ENCODE measurements at regions not wholly inside any gene's neighbourhood (a gene's known extent, or its start where the extent isn't known, plus 50 kb on each side); places are given as distances from the start of the nearest gene placed in this dataset.

DNA sequence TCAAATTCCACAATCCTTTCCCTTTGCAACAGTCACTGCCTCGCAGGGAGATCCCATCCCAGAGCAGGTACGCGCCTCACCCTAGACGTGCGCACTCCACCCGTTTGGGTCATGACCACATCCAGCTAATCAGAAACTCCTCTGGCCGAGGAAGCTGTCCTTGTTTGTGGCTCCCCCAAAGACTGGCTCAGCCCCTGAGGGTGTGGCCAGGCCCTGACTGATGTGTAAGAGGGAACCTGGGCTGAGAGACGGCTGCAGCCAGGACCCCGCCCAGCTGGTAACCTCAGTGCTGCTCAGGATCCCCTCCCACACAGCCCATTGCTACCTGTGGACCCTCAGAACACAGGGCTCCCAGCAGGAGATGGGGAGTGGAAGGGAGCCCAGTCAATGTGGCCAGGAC is 183.2 kb upstream of the SFSWAP start:
- H3K9me3 ChIP-seq (ENCODE audit: low read depth), result no peaks in the 10 kb centered on the region
- WGBS (ENCODE audit: low lambda C conversion rate, missing lambda C conversion rate), result 79% methylated on average over 9 of the region's 9 CpGs
- no peak overlapping the region for H3K4me3 ChIP-seq
- H3K36me3 ChIP-seq (replicated peaks; ENCODE audit: insufficient read depth, low read depth), result no peaks in the 10 kb centered on the region
- no peak overlapping the region for H3K27ac ChIP-seq
- DNase-seq (ENCODE audit: low spot score), result no peak
- H3K9me2 ChIP-seq (replicated peaks; ENCODE audit: insufficient read depth), result no peaks in the 10 kb centered on the region
- peaks cover 17% of the 10 kb centered on the region for H3K27me3 ChIP-seq
- no peaks in the 10 kb centered on the region for H3K4me1 ChIP-seq (ENCODE audit: insufficient read depth)
- TF ChIP-seq, protein P1, sequence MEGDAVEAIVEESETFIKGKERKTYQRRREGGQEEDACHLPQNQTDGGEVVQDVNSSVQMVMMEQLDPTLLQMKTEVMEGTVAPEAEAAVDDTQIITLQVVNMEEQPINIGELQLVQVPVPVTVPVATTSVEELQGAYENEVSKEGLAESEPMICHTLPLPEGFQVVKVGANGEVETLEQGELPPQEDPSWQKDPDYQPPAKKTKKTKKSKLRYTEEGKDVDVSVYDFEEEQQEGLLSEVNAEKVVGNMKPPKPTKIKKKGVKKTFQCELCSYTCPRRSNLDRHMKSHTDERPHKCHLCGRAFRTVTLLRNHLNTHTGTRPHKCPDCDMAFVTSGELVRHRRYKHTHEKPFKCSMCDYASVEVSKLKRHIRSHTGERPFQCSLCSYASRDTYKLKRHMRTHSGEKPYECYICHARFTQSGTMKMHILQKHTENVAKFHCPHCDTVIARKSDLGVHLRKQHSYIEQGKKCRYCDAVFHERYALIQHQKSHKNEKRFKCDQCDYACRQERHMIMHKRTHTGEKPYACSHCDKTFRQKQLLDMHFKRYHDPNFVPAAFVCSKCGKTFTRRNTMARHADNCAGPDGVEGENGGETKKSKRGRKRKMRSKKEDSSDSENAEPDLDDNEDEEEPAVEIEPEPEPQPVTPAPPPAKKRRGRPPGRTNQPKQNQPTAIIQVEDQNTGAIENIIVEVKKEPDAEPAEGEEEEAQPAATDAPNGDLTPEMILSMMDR (IDR thresholded peaks at IDR 0.05; ENCODE audit: poor library complexity), result no peak
- TF ChIP-seq EZH2phosphoT487 (IDR thresholded peaks at IDR 0.05; ENCODE audit: low read depth, severe bottlenecking, unreplicated experiment), result no peak
- no peak for TF ChIP-seq EZH2 (IDR thresholded peaks at IDR 0.05; ENCODE audit: borderline replicate concordance)
- no peaks in the 10 kb centered on the region for H3K79me2 ChIP-seq
- no peak overlapping the region for H2AFZ ChIP-seq
- H4K20me1 ChIP-seq (ENCODE audit: insufficient read depth, poor library complexity, severe bottlenecking), result no peaks in the 10 kb centered on the region
- H3K4me2 ChIP-seq, result no peak overlapping the region

DNA sequence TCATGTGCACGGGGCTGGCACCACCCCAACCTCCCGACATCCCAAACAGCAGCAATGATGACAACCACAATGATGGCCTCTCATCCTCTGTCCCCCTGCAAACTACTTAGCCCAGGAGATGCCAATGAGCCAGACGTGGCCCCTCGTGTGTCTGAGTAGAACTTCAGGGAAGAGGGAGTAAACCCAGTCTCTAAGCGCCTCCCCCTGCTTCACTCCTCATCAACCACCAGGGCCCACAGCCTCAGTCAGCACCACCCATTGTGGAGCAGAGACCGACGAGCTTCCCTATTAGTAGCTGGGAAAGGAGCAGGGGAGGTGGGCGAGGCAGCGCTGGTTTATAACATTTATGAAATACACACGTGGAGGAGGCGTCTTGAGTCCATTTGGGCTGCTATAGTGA is 182.7 kb upstream of the SFSWAP start:
- 91% methylated on average over 11 of the region's 11 CpGs for WGBS (ENCODE audit: low lambda C conversion rate, missing lambda C conversion rate)
- no peak overlapping the region for H3K4me3 ChIP-seq
- H2AFZ ChIP-seq, result no peak overlapping the region
- no peaks in the 10 kb centered on the region for H4K20me1 ChIP-seq (ENCODE audit: insufficient read depth, poor library complexity, severe bottlenecking)
- DNase-seq (ENCODE audit: low spot score), result no peak
- H3K36me3 ChIP-seq (replicated peaks; ENCODE audit: insufficient read depth, low read depth), result no peaks in the 10 kb centered on the region
- no peaks in the 10 kb centered on the region for H3K9me3 ChIP-seq (ENCODE audit: low read depth)
- no peak overlapping the region for H3K27ac ChIP-seq
- no peaks in the 10 kb centered on the region for H3K4me1 ChIP-seq (ENCODE audit: insufficient read depth)
- no peak overlapping the region for H3K4me2 ChIP-seq
- TF ChIP-seq, protein P1 (IDR thresholded peaks at IDR 0.05; ENCODE audit: poor library complexity), result no peak
- TF ChIP-seq EZH2 (IDR thresholded peaks at IDR 0.05; ENCODE audit: borderline replicate concordance), result no peak
- TF ChIP-seq EZH2phosphoT487 (IDR thresholded peaks at IDR 0.05; ENCODE audit: low read depth, severe bottlenecking, unreplicated experiment), result no peak
- H3K9me2 ChIP-seq (replicated peaks; ENCODE audit: insufficient read depth), result no peaks in the 10 kb centered on the region
- no peaks in the 10 kb centered on the region for H3K79me2 ChIP-seq
- H3K27me3 ChIP-seq, result peaks cover 17% of the 10 kb centered on the region

DNA sequence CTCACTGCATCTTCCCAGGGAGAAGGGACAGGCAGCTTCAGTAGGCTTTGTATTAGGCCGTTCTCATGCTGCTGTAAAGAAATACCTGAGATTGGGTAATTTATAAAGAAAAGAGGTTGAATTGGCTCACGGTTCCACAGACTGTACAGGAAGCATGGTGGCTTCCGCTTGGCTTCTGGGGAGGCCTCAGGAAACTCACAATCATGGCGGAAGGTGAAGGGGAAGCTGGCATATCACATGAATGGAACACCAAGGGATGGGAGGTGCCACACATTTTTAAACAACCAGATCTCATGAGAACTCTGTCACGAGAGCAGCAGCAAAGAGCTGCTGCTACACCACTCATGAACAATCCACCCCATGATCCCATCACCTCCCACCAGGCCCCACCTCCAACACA is 182.2 kb upstream of the SFSWAP start:
- H3K4me1 ChIP-seq (ENCODE audit: insufficient read depth), result no peaks in the 10 kb centered on the region
- DNase-seq (ENCODE audit: low spot score), result no peak
- TF ChIP-seq EZH2phosphoT487 (IDR thresholded peaks at IDR 0.05; ENCODE audit: low read depth, severe bottlenecking, unreplicated experiment), result no peak
- TF ChIP-seq, protein P1 (IDR thresholded peaks at IDR 0.05; ENCODE audit: poor library complexity), result no peak
- TF ChIP-seq EZH2 (IDR thresholded peaks at IDR 0.05; ENCODE audit: borderline replicate concordance), result no peak
- H3K9me3 ChIP-seq (ENCODE audit: low read depth), result no peaks in the 10 kb centered on the region
- H2AFZ ChIP-seq, result no peak overlapping the region
- H3K9me2 ChIP-seq (replicated peaks; ENCODE audit: insufficient read depth), result no peaks in the 10 kb centered on the region
- H3K4me2 ChIP-seq, result no peak overlapping the region
- no peaks in the 10 kb centered on the region for H3K79me2 ChIP-seq
- H3K27me3 ChIP-seq, result peaks cover 17% of the 10 kb centered on the region
- H4K20me1 ChIP-seq (ENCODE audit: insufficient read depth, poor library complexity, severe bottlenecking), result no peaks in the 10 kb centered on the region
- no peak overlapping the region for H3K27ac ChIP-seq
- WGBS (ENCODE audit: low lambda C conversion rate, missing lambda C conversion rate), result 90% methylated on average over 5 of the region's 5 CpGs
- H3K36me3 ChIP-seq (replicated peaks; ENCODE audit: insufficient read depth, low read depth), result no peaks in the 10 kb centered on the region
- no peak overlapping the region for H3K4me3 ChIP-seq
